MM.1S (cell line): ENCODE measurements at regions not wholly inside any gene's neighbourhood (a gene's known extent, or its start where the extent isn't known, plus 50 kb on each side); places are given as distances from the start of the nearest gene placed in this dataset.

Source experiments
- DNase-seq: peaks from one replicate; pipeline ENCODE4 v3.0.0-alpha.2; 2015
- H2AFZ ChIP-seq: fragments of 300-600 bp; sonication (generic); 2 replicates; pipeline ENCODE4 v1.6.0; 2016; ENCODE audit warnings: antibody characterized with exemption, low read length
- H3F3A ChIP-seq: fragments of 300-600 bp; sonication (generic); 2 replicates; pipeline ENCODE4 v1.6.1; 2016; ENCODE audit warnings: mild to moderate bottlenecking, antibody characterized with exemption, low read length, moderate library complexity, mixed read lengths; ENCODE audit not compliant: insufficient read depth
- H3K27ac ChIP-seq: fragments of 300-600 bp; sonication (generic); 2 replicates; pipeline ENCODE4 v1.5.1; 2016; ENCODE audit warnings: mild to moderate bottlenecking, low read length
- H3K27me3 ChIP-seq: fragments of 300-600 bp; sonication (generic); replicated peaks from 2 replicates; pipeline ENCODE4 v1.6.0; 2016; ENCODE audit warnings: low read length; ENCODE audit not compliant: insufficient read depth
- H3K36me3 ChIP-seq: fragments of 300-600 bp; sonication (generic); replicated peaks from 2 replicates; pipeline ENCODE4 v1.6.1; 2016; ENCODE audit warnings: mild to moderate bottlenecking, low read length, mixed read lengths; ENCODE audit not compliant: insufficient read depth
- H3K4me1 ChIP-seq: fragments of 300-600 bp; sonication (generic); 2 replicates; pipeline ENCODE4 v1.6.1; 2016; ENCODE audit warnings: low read length, mixed read lengths
- H3K4me2 ChIP-seq: fragments of 300-600 bp; sonication (generic); 2 replicates; pipeline ENCODE4 v1.6.0; 2016; ENCODE audit warnings: low read depth, low read length
- H3K4me3 ChIP-seq: fragments of 300-600 bp; sonication (generic); 2 replicates; pipeline ENCODE4 v1.5.1; 2016; ENCODE audit warnings: low read length, mixed read lengths
- H3K79me2 ChIP-seq: fragments of 300-600 bp; sonication (generic); 2 replicates; pipeline ENCODE4 v1.6.1; 2016; ENCODE audit warnings: mixed run types, low read length, mixed read lengths
- H3K9ac ChIP-seq: fragments of 300-600 bp; sonication (generic); 2 replicates; pipeline ENCODE4 v1.6.1; 2016; ENCODE audit warnings: low read length, mixed read lengths
- H3K9me2 ChIP-seq: fragments of 300-600 bp; sonication (generic); replicated peaks from 2 replicates; pipeline ENCODE4 v1.6.1; 2016; ENCODE audit warnings: mild to moderate bottlenecking, low read length, mixed read lengths; ENCODE audit not compliant: insufficient read depth
- H3K9me3 ChIP-seq: fragments of 300-600 bp; sonication (generic); replicated peaks from 2 replicates; pipeline ENCODE4 v1.6.1; 2016; ENCODE audit warnings: mild to moderate bottlenecking, low read length, mixed read lengths; ENCODE audit not compliant: insufficient read depth
- H4K20me1 ChIP-seq: fragments of 300-600 bp; sonication (generic); 2 replicates; pipeline ENCODE4 v1.6.1; 2016; ENCODE audit warnings: mild to moderate bottlenecking, low read length, moderate library complexity, mixed read lengths; ENCODE audit not compliant: insufficient read depth
- EZH2 ChIP-seq: fragments of 300-600 bp; sonication (generic); optimal IDR thresholded peaks from 2 replicates; pipeline ENCODE3; 2017; ENCODE audit warnings: low read depth, mild to moderate bottlenecking, antibody characterized with exemption, low read length, mixed read lengths
- EZH2phosphoT487 ChIP-seq: fragments of 300-600 bp; sonication (generic); IDR thresholded peaks from 2 replicates; pipeline ENCODE4 v1.6.1; 2018; ENCODE audit warnings: antibody characterized with exemption, low read length
- TF ChIP-seq, protein P1 (sequence below): fragments of 300-600 bp; sonication (generic); IDR thresholded peaks from 2 replicates; pipeline ENCODE4 v1.5.1; 2016; ENCODE audit warnings: antibody characterized with exemption, low read length, mixed read lengths

GRCh38 chr6:56386717-56387116 is 139.3 kb upstream of the COL21A1 start:
- H3K9me3 ChIP-seq: no peaks in the 10 kb centered on the region
- no peak overlapping the region for H3K4me2 ChIP-seq
- TF ChIP-seq EZH2phosphoT487 (no peak), EZH2 (no peak)
- TF ChIP-seq, protein P1, sequence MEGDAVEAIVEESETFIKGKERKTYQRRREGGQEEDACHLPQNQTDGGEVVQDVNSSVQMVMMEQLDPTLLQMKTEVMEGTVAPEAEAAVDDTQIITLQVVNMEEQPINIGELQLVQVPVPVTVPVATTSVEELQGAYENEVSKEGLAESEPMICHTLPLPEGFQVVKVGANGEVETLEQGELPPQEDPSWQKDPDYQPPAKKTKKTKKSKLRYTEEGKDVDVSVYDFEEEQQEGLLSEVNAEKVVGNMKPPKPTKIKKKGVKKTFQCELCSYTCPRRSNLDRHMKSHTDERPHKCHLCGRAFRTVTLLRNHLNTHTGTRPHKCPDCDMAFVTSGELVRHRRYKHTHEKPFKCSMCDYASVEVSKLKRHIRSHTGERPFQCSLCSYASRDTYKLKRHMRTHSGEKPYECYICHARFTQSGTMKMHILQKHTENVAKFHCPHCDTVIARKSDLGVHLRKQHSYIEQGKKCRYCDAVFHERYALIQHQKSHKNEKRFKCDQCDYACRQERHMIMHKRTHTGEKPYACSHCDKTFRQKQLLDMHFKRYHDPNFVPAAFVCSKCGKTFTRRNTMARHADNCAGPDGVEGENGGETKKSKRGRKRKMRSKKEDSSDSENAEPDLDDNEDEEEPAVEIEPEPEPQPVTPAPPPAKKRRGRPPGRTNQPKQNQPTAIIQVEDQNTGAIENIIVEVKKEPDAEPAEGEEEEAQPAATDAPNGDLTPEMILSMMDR: no peak
- no peak overlapping the region for H2AFZ ChIP-seq
- no peaks in the 10 kb centered on the region for H3K27me3 ChIP-seq
- H3K9me2 ChIP-seq: no peaks in the 10 kb centered on the region
- no peaks in the 10 kb centered on the region for H3K36me3 ChIP-seq
- no peak overlapping the region for H3K4me3 ChIP-seq
- no peaks in the 10 kb centered on the region for H4K20me1 ChIP-seq
- H3K4me1 ChIP-seq: no peaks in the 10 kb centered on the region
- H3K9ac ChIP-seq: no peak overlapping the region
- DNase-seq: no peak
- H3K79me2 ChIP-seq: no peaks in the 10 kb centered on the region
- no peaks in the 10 kb centered on the region for H3F3A ChIP-seq
- H3K27ac ChIP-seq: no peak overlapping the region

DNA sequence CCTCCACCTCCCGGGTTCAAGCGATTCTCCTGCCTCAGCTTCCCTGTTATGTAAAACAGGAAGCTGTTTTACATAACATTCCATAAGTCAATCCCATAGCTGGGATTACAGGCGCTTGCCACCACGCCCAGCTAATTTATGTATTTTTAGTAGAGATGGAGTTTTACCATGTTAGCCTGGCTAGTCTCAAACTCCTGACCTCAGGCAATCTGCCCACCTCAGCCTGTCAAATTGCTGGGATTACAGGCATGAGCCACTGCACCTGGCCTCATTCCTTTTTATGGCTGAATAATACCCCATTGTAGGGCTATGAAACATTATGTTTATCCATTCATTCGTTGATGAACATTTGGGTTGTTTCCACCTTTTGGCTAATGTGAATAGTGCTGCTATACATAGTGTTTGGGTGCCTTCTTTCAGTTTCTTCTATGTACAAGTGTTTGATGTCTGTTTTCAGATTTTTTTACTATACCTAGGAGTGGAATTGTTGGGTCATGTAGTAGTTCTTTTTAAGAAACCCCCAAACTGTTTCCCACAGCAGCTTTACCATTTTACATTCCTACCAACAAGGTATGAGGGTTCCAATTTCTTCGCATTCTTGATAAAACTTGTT is 138.7 kb upstream of the COL21A1 start:
- H3K9me3 ChIP-seq: no peaks in the 10 kb centered on the region
- H3K36me3 ChIP-seq: no peaks in the 10 kb centered on the region
- TF ChIP-seq, protein P1: no peak
- TF ChIP-seq EZH2: no peak
- no peak for TF ChIP-seq EZH2phosphoT487
- DNase-seq: no peak
- no peak overlapping the region for H3K4me3 ChIP-seq
- H4K20me1 ChIP-seq: no peaks in the 10 kb centered on the region
- no peak overlapping the region for H3K9ac ChIP-seq
- no peaks in the 10 kb centered on the region for H3F3A ChIP-seq
- no peaks in the 10 kb centered on the region for H3K4me1 ChIP-seq
- H3K27me3 ChIP-seq: no peaks in the 10 kb centered on the region
- no peak overlapping the region for H3K27ac ChIP-seq
- H2AFZ ChIP-seq: no peak overlapping the region
- no peaks in the 10 kb centered on the region for H3K9me2 ChIP-seq
- H3K79me2 ChIP-seq: no peaks in the 10 kb centered on the region
- no peak overlapping the region for H3K4me2 ChIP-seq

- H3K27me3 ChIP-seq: no peaks in the 10 kb centered on the region
- no peaks in the 10 kb centered on the region for H4K20me1 ChIP-seq
- no peak overlapping the region for H2AFZ ChIP-seq
- no peaks in the 10 kb centered on the region for H3K4me1 ChIP-seq
- no peaks in the 10 kb centered on the region for H3K36me3 ChIP-seq
- no peak for DNase-seq
- no peaks in the 10 kb centered on the region for H3K9me3 ChIP-seq
- H3K4me3 ChIP-seq: no peak overlapping the region
- no peaks in the 10 kb centered on the region for H3K79me2 ChIP-seq
- H3K4me2 ChIP-seq: no peak overlapping the region
- no peak overlapping the region for H3K9ac ChIP-seq
- H3K9me2 ChIP-seq: no peaks in the 10 kb centered on the region
- no peak overlapping the region for H3K27ac ChIP-seq
- H3F3A ChIP-seq: no peaks in the 10 kb centered on the region
- TF ChIP-seq EZH2 (no peak), EZH2phosphoT487 (no peak)
- TF ChIP-seq, protein P1: no peak
Observed at GRCh38 chr6:56383160-56383559, 135.8 kb upstream of the COL21A1 start.
